C4-2B (cell line): ENCODE measurements at regions not wholly inside any gene's neighbourhood (a gene's known extent, or its start where the extent isn't known, plus 50 kb on each side); places are given as distances from the start of the nearest gene placed in this dataset.

Experiments
- H3K27ac ChIP-seq: fragments of 450-650 bp; 2 replicates; pipeline ENCODE4 v1.5.1; 2017
- ZFX ChIP-seq: fragments of 450-650 bp; IDR thresholded peaks from 2 replicates; pipeline ENCODE4 v1.6.1; 2017
- TF ChIP-seq, protein P1 (sequence below): fragments of 450-650 bp; conservative IDR thresholded peaks from 2 replicates; pipeline ENCODE4 v1.5.1; 2017; ENCODE audit warnings: mild to moderate bottlenecking

- H3K27ac ChIP-seq: no peak overlapping the region
- TF ChIP-seq ZFX: no peak
- TF ChIP-seq, protein P1, sequence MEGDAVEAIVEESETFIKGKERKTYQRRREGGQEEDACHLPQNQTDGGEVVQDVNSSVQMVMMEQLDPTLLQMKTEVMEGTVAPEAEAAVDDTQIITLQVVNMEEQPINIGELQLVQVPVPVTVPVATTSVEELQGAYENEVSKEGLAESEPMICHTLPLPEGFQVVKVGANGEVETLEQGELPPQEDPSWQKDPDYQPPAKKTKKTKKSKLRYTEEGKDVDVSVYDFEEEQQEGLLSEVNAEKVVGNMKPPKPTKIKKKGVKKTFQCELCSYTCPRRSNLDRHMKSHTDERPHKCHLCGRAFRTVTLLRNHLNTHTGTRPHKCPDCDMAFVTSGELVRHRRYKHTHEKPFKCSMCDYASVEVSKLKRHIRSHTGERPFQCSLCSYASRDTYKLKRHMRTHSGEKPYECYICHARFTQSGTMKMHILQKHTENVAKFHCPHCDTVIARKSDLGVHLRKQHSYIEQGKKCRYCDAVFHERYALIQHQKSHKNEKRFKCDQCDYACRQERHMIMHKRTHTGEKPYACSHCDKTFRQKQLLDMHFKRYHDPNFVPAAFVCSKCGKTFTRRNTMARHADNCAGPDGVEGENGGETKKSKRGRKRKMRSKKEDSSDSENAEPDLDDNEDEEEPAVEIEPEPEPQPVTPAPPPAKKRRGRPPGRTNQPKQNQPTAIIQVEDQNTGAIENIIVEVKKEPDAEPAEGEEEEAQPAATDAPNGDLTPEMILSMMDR: no peak
These were observed 50.2 kb upstream of the FAM9A start for GRCh38 chrX:8851231-8851886.
